ENCODE measurements at regions not wholly inside any gene's neighbourhood (a gene's known extent, or its start where the extent isn't known, plus 50 kb on each side); places are given as distances from the start of the nearest gene placed in this dataset.

DNA sequence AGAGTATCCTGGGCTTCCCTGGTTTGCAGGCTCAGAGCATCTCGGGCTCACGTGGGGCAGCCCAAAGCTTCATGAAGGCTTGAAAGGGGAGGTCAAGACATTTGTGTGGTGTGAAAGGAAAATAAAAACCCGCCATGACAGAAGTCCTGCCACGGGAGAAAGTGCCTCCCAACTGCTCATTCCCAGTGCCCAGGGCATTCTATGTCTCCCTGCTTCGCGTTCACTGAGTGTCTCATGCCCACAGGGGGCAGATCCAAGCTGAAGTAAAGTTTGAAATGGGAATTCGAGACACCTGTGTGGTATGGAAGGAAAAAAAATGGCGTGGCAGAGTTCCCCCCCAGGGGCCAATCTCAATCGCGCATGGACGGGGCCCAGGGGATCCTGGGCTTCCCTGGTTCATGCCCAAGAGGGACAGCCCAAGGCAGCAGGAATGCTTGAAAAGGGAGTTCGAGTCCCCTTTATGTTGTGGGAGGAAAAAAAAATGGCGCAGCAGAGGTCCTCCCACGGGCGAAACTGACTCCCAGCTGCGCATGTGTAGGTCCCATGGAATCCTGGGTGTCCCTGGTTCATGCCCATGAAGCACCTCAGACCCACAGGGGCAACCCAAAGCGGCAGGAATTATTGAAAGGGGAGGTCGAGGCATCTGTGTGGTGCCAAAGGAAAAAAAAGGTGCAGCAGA lies 576.7 kb downstream of the ALG10 start:
- Histone ChIP-seq H3K4me3 (ENCODE audit: low read depth in 1 of 2, low read length in 2 of 2) (no peak overlapping the region), H3K9me3 (ENCODE audit: insufficient read depth, low read length, severe bottlenecking) (peaks cover 50% of the 10 kb centered on the region)
- TF ChIP-seq, protein P1, sequence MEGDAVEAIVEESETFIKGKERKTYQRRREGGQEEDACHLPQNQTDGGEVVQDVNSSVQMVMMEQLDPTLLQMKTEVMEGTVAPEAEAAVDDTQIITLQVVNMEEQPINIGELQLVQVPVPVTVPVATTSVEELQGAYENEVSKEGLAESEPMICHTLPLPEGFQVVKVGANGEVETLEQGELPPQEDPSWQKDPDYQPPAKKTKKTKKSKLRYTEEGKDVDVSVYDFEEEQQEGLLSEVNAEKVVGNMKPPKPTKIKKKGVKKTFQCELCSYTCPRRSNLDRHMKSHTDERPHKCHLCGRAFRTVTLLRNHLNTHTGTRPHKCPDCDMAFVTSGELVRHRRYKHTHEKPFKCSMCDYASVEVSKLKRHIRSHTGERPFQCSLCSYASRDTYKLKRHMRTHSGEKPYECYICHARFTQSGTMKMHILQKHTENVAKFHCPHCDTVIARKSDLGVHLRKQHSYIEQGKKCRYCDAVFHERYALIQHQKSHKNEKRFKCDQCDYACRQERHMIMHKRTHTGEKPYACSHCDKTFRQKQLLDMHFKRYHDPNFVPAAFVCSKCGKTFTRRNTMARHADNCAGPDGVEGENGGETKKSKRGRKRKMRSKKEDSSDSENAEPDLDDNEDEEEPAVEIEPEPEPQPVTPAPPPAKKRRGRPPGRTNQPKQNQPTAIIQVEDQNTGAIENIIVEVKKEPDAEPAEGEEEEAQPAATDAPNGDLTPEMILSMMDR (IDR thresholded peaks at IDR 0.05; ENCODE audit: borderline replicate concordance, extremely low read depth, low read length, poor library complexity, severe bottlenecking), result no peak
- TF ChIP-seq EZH2 (IDR thresholded peaks at IDR 0.05; ENCODE audit: borderline replicate concordance, low read depth, low read length, severe bottlenecking), result no peak

DNA sequence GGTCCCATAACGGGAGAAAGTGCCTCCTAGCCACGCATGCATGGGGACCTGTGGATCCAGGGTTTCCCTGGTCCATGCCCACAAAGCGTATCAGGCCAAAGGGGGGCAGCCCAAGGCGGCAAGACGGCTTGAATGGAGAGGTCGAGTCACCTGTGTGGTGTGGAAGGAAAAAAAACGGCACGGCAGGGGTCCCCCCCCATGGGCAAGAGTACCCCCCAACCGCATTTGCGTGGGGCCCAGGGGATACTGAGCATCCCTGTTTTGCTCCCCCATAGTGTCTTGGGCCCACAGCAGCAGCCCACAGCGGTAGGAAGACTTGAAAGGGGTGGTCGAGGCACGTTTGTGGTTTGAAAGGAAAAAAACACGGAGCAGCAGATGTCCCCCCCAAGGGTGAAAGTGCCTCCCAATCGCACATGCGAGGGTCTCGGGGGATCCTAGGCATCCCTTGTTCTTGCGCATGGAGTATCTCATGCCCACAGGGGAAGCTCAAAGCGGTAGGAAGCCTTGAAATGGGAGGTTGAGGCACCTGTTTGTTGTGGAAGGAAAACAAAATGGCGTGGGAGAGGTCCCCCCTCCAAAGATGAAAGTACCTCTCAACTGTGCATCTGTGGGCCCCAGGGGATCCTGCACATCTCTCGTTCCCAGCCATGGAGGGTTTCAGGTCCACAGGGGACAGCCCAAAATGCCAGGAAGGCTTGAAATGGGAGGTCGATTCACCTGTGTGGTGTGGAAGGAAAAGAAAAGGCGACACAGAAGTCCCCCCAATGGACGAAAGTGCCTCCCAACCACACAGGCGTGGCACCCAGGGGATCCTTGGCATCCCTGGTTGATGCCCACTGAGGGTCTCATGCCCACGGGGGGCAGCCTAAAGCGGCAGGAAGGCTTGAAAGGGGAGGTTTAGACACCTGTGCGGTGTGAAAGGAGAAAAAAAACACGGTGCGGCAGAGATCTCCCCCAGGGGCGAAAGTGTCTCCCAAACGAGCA lies 577.5 kb downstream of the ALG10 start:
- Histone ChIP-seq H3K4me3 (ENCODE audit: low read depth in 1 of 2, low read length in 2 of 2) (no peak overlapping the region), H3K27ac (ENCODE audit: low read length) (no peak overlapping the region), H3K9me3 (ENCODE audit: insufficient read depth, low read length, severe bottlenecking) (peaks cover 56% of the 10 kb centered on the region), H4K20me1 (ENCODE audit: insufficient read depth, low read length) (no peaks in the 10 kb centered on the region), H3K9ac (ENCODE audit: low read depth, low read length) (no peak overlapping the region), H3K27me3 (ENCODE audit: insufficient read depth, low read length, poor library complexity) (no peaks in the 10 kb centered on the region), H3K4me2 (ENCODE audit: insufficient read depth, low read length) (no peak overlapping the region), H2AFZ (ENCODE audit: low read depth, low read length) (no peak overlapping the region), H3K4me1 (ENCODE audit: insufficient read depth, low read length) (no peaks in the 10 kb centered on the region), H3K79me2 (ENCODE audit: insufficient read depth, low read length) (no peaks in the 10 kb centered on the region), H3K36me3 (ENCODE audit: insufficient read depth, low read length) (no peaks in the 10 kb centered on the region)
- TF ChIP-seq EZH2 (IDR thresholded peaks at IDR 0.05; ENCODE audit: borderline replicate concordance, low read depth, low read length, severe bottlenecking), result no peak
- DNase-seq (no peak), ATAC-seq (ENCODE audit: insufficient read depth, low read depth) (no peak)

More for the DNA sequence above, 576.7 kb downstream of the ALG10 start:
- H3K4me2 ChIP-seq (ENCODE audit: insufficient read depth, low read length), result no peak overlapping the region
- H3K4me1 ChIP-seq (ENCODE audit: insufficient read depth, low read length), result no peaks in the 10 kb centered on the region
- H2AFZ ChIP-seq (ENCODE audit: low read depth, low read length), result no peak overlapping the region
- no peaks in the 10 kb centered on the region for H3K36me3 ChIP-seq (ENCODE audit: insufficient read depth, low read length)
- no peak overlapping the region for H3K9ac ChIP-seq (ENCODE audit: low read depth, low read length)
- H3K27ac ChIP-seq (ENCODE audit: low read length), result no peak overlapping the region
- DNase-seq (no peak), ATAC-seq (ENCODE audit: insufficient read depth, low read depth) (no peak)
- no peaks in the 10 kb centered on the region for H3K27me3 ChIP-seq (ENCODE audit: insufficient read depth, low read length, poor library complexity)
- H4K20me1 ChIP-seq (ENCODE audit: insufficient read depth, low read length), result no peaks in the 10 kb centered on the region
- H3K79me2 ChIP-seq (ENCODE audit: insufficient read depth, low read length), result no peaks in the 10 kb centered on the region

DNA sequence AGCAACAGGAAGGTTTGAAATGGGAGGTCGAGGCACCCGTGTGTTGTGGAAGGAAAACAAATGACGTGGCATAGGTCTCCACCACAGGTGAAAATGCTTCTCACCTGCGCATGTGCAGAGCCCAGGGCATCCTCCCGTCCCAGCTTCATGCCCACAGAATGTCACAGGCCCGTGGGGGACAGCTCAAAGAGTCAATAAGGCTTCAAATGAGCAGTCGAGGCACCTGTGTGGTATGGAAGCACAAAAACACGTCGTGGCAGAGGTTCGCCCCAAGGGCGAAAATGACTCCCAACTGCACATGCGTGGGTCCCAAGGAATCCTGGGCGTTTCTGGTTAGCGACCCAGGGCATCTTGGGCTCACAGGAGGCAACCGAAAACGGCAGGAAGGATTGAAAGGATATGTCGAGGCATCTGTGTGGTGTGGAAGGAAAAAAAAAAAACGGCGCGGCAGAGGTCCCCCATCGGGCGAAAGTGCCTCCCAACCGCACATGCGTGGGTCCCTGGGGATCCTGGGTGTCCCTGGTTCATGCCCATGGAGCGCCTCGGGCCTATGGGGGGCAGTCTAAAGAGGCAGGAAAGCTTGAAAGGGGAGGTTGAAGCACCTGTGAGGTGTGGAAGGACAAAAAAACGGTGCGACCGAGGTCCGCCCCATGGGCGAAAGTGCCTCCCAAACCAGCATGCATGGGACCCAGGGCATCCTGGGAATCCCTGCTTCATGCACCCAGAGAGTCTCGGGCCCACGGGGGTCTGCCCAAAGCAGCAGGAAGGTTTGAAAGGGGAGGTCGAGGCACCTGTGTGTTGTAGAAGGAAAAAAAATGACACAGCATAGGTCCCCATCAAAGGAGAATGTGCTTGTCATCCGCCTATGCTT lies 578.5 kb downstream of the ALG10 start:
- H3K27ac ChIP-seq (ENCODE audit: low read length), result no peak overlapping the region
- no peaks in the 10 kb centered on the region for H3K36me3 ChIP-seq (ENCODE audit: insufficient read depth, low read length)
- no peaks in the 10 kb centered on the region for H3K27me3 ChIP-seq (ENCODE audit: insufficient read depth, low read length, poor library complexity)
- ATAC-seq (ENCODE audit: insufficient read depth, low read depth) (no peak), DNase-seq (no peak)
- H2AFZ ChIP-seq (ENCODE audit: low read depth, low read length), result no peak overlapping the region
- no peak overlapping the region for H3K4me3 ChIP-seq (ENCODE audit: low read depth in 1 of 2, low read length in 2 of 2)
- H3K9me3 ChIP-seq (ENCODE audit: insufficient read depth, low read length, severe bottlenecking), result peaks cover 59% of the 10 kb centered on the region
- H3K4me1 ChIP-seq (ENCODE audit: insufficient read depth, low read length), result no peaks in the 10 kb centered on the region
- no peaks in the 10 kb centered on the region for H4K20me1 ChIP-seq (ENCODE audit: insufficient read depth, low read length)
- no peaks in the 10 kb centered on the region for H3K79me2 ChIP-seq (ENCODE audit: insufficient read depth, low read length)
- no peak overlapping the region for H3K4me2 ChIP-seq (ENCODE audit: insufficient read depth, low read length)
- no peak for TF ChIP-seq EZH2 (IDR thresholded peaks at IDR 0.05; ENCODE audit: borderline replicate concordance, low read depth, low read length, severe bottlenecking)
- TF ChIP-seq, protein P1 (IDR thresholded peaks at IDR 0.05; ENCODE audit: borderline replicate concordance, extremely low read depth, low read length, poor library complexity, severe bottlenecking), result no peak
- no peak overlapping the region for H3K9ac ChIP-seq (ENCODE audit: low read depth, low read length)

All from DND-41 (cell line).